ENCODE measurements at regions not wholly inside any gene's neighbourhood (a gene's known extent, or its start where the extent isn't known, plus 50 kb on each side); places are given as distances from the start of the nearest gene placed in this dataset.

DNA sequence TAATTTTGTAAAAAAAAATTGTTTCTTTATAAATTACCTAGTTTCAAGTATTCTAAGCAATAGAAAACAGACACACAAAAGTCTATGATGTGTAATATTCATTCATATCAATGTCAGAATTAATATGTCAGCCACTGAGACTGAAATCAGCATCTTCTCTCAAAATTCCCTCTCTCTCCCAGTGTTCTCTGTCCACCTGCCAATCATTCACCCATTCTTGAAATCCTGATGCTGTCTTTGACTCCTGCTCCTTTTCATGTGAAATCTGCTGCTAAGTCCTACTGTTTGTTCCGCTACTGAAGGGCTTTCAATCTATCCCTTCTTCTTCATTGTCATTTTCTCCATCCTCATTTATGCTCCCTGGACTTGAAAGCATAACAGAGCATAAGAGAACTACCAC, 257.9 kb downstream of the SATB2 start:
- Histone ChIP-seq H3K9me3 (no peaks in the 10 kb centered on the region), H3K36me3 (no peaks in the 10 kb centered on the region), H3K27ac (no peak overlapping the region), H3K4me3 (no peak overlapping the region), H3K4me1 (no peaks in the 10 kb centered on the region), H3K27me3 (no peaks in the 10 kb centered on the region)
- DNase-seq (no peak), ATAC-seq (no peak)
- in situ Hi-C loops (cut with MboI; ENCODE audit: low sequenced_read_pairs in 4 of 4) (no loop called here), intact Hi-C loops (cut with DNase I; ENCODE audit: low total_unique reads) (no loop called here)
- TF ChIP-seq, protein P1, sequence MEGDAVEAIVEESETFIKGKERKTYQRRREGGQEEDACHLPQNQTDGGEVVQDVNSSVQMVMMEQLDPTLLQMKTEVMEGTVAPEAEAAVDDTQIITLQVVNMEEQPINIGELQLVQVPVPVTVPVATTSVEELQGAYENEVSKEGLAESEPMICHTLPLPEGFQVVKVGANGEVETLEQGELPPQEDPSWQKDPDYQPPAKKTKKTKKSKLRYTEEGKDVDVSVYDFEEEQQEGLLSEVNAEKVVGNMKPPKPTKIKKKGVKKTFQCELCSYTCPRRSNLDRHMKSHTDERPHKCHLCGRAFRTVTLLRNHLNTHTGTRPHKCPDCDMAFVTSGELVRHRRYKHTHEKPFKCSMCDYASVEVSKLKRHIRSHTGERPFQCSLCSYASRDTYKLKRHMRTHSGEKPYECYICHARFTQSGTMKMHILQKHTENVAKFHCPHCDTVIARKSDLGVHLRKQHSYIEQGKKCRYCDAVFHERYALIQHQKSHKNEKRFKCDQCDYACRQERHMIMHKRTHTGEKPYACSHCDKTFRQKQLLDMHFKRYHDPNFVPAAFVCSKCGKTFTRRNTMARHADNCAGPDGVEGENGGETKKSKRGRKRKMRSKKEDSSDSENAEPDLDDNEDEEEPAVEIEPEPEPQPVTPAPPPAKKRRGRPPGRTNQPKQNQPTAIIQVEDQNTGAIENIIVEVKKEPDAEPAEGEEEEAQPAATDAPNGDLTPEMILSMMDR (IDR thresholded peaks at IDR 0.05 in 4 of 5, conservative IDR thresholded peaks at IDR 0.05 in 1 of 5), result no peak
- no peak for TF ChIP-seq POLR2A (IDR thresholded peaks at IDR 0.05)

DNA sequence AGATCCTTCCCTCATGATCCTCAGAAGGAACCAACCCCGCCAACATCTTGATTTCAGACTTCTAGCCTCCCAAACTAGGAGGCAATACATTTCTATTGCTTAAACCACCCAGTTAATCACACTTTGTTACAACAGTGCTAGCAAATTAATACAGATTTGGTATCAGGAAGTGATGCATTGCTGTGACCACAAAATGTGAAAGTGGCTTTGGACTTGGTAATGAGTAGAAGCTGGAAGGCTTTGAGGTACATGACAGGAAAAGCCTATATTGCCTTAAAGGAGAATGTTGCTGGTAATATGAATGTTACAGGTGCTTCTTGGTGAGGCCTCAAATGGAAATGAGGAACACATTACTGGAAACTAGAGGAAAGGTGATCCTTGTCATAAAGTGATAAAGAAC, 260.3 kb downstream of the SATB2 start:
- Histone ChIP-seq H3K27me3 (no peaks in the 10 kb centered on the region), H3K36me3 (no peaks in the 10 kb centered on the region), H3K27ac (no peak overlapping the region), H3K9me3 (no peaks in the 10 kb centered on the region), H3K4me3 (no peak overlapping the region), H3K4me1 (no peaks in the 10 kb centered on the region)
- ATAC-seq (no peak), DNase-seq (no peak)
- in situ Hi-C loops (cut with MboI; ENCODE audit: low sequenced_read_pairs in 4 of 4) (no loop called here), intact Hi-C loops (cut with DNase I; ENCODE audit: low total_unique reads) (no loop called here)
- TF ChIP-seq, protein P1 (IDR thresholded peaks at IDR 0.05 in 4 of 5, conservative IDR thresholded peaks at IDR 0.05 in 1 of 5), result no peak
- no peak for TF ChIP-seq POLR2A (IDR thresholded peaks at IDR 0.05)

DNA sequence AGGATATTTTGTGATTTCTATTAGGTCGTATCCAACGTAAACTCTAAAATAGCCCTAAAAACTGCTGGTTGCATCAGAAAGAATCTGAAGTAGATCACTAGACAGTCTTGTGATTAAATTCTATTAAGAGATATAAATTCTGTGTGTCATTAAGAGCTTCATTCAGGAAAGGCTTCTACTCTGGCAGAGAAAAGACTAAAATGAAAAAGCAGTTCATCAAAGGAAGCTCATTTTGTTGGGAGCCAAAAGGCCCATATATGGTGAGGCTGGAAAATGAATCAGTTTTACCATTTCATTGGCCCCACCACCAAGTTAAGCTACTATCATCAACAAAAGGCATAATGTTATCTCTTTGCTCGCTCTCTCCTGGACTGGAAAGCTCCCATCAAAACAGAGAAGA, 261.1 kb downstream of the SATB2 start:
- ATAC-seq (no peak), DNase-seq (no peak)
- Histone ChIP-seq H3K4me1 (no peaks in the 10 kb centered on the region), H3K36me3 (no peaks in the 10 kb centered on the region), H3K4me3 (no peak overlapping the region), H3K27ac (no peak overlapping the region), H3K9me3 (no peaks in the 10 kb centered on the region), H3K27me3 (no peaks in the 10 kb centered on the region)
- in situ Hi-C loops (cut with MboI; ENCODE audit: low sequenced_read_pairs in 4 of 4), result no loop called here
- TF ChIP-seq POLR2A (IDR thresholded peaks at IDR 0.05), result no peak
- TF ChIP-seq, protein P1 (IDR thresholded peaks at IDR 0.05 in 4 of 5, conservative IDR thresholded peaks at IDR 0.05 in 1 of 5), result no peak
- intact Hi-C loops (cut with DNase I; ENCODE audit: low total_unique reads), result no loop called here

DNA sequence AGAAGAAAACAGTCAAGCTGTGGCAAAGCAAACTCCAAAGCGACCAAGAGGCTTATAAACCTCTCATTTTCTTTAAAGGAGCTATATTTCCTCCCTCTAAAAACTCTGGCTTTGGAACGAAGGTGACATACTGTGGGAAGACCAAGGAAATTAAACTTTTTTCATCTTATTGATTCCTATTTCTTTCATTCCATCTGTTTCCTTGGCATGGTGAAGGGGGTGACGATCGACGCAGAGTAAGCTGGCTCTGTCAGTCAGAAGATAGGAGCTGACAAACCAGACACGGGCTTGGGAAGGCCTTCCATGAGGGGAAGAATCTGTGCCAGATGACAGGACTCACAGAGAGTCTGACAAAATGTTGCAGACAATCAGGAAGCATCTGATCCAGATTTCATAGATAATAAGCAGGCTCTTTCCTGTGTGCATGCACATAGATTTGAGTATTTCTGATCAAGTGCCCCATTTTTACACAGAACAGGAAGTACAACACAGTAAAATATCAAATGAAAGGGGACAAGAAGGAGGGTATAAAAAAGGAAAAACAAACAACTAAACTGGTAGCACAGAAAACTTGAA, 261.7 kb downstream of the SATB2 start:
- intact Hi-C loops (cut with DNase I; ENCODE audit: low total_unique reads), result no loop called here
- Histone ChIP-seq H3K4me1 (no peaks in the 10 kb centered on the region), H3K4me3 (no peak overlapping the region), H3K36me3 (no peaks in the 10 kb centered on the region), H3K27me3 (no peaks in the 10 kb centered on the region), H3K9me3 (no peaks in the 10 kb centered on the region), H3K27ac (no peak overlapping the region)
- in situ Hi-C loops (cut with MboI; ENCODE audit: low sequenced_read_pairs in 4 of 4), result no loop called here
- TF ChIP-seq POLR2A (IDR thresholded peaks at IDR 0.05), result no peak
- TF ChIP-seq, protein P1 (IDR thresholded peaks at IDR 0.05 in 4 of 5, conservative IDR thresholded peaks at IDR 0.05 in 1 of 5), result no peak
- no peak for ATAC-seq
- DNase-seq, result no peak

DNA sequence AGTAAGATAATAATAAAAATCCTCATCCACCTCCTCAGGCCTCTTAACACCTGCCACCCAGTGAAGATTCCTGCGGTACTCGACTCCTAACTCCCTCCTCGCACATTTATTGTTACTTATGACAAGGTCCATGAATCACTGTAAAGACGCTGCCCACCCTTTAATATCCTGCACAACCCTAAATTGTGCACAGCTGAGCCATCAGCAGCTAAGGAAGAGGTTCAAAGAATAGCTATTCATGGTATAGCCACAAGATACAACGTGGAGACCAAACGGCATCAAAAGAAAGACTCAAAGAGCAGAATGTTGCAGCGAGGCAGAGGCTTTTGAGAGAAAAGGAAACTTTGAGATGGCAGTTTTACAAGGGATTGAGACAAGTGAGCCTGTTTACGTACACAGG, 266.3 kb downstream of the SATB2 start:
- Histone ChIP-seq H3K9me3 (no peaks in the 10 kb centered on the region), H3K27ac (no peak overlapping the region), H3K36me3 (no peaks in the 10 kb centered on the region), H3K4me1 (no peaks in the 10 kb centered on the region), H3K27me3 (no peaks in the 10 kb centered on the region), H3K4me3 (no peak overlapping the region)
- in situ Hi-C loops (cut with MboI; ENCODE audit: low sequenced_read_pairs in 4 of 4), result no loop called here
- intact Hi-C loops (cut with DNase I; ENCODE audit: low total_unique reads), result no loop called here
- TF ChIP-seq POLR2A (IDR thresholded peaks at IDR 0.05), result no peak
- TF ChIP-seq, protein P1 (IDR thresholded peaks at IDR 0.05 in 4 of 5, conservative IDR thresholded peaks at IDR 0.05 in 1 of 5), result no peak
- ATAC-seq (no peak), DNase-seq (no peak)

Data from gastrocnemius medialis (tissue), 4 donors.